Endothelial cell of umbilical vein (primary cell): ENCODE measurements at regions not wholly inside any gene's neighbourhood (a gene's known extent, or its start where the extent isn't known, plus 50 kb on each side); places are given as distances from the start of the nearest gene placed in this dataset.

ENCODE experiments used
- CTCF ChIP-seq, 2 donors: IDR thresholded peaks; 1 replicate in 1 of 2; 2 replicates in 1 of 2; pipeline ENCODE4 v1.5.1; 2011; ENCODE audit warnings: low read length in 2 of 2, mild to moderate bottlenecking in 2 of 2, moderate library complexity in 2 of 2, control low read depth in 1 of 2, inconsistent platforms in 1 of 2, low read depth in 1 of 2; ENCODE audit not compliant: insufficient read depth in 1 of 2; ENCODE audit errors: extremely low read depth in 1 of 2
- MAX ChIP-seq: IDR thresholded peaks from 2 replicates; pipeline ENCODE4 v1.6.1; 2011; ENCODE audit not compliant: insufficient read depth, insufficient read length
- POLR2A ChIP-seq: IDR thresholded peaks from 2 replicates; pipeline ENCODE4 v1.6.1; 2012; ENCODE audit warnings: low read depth, mild to moderate bottlenecking, control low read depth, low read length

GRCh38 chr22:48713272-48714205 is 1114.1 kb downstream of the BRD1 start:
- no peak for TF ChIP-seq CTCF (IDR thresholded peaks at IDR 0.05; ENCODE audit: extremely low read depth in 1 of 2, insufficient read depth in 1 of 2, low read depth in 1 of 2, low read length in 2 of 2)
- no peak for TF ChIP-seq POLR2A
- no peak for TF ChIP-seq MAX
